ENCODE measurements at regions not wholly inside any gene's neighbourhood (a gene's known extent, or its start where the extent isn't known, plus 50 kb on each side); places are given as distances from the start of the nearest gene placed in this dataset.

GRCh38 chr1:222325506-222325905 is 222.4 kb downstream of the HHIPL2 start:
- no peak overlapping the region for H3K27ac ChIP-seq (ENCODE audit: low read depth, low read length)
- 68 to 83% (median 72%) methylated on average over 2 of the region's 2 CpGs for WGBS, 3 donors

GRCh38 chr1:222314839-222315238 is 233.1 kb downstream of the HHIPL2 start:
- H3K27ac ChIP-seq (ENCODE audit: low read depth, low read length), result no peak overlapping the region
- WGBS, 3 donors, result 79 to 88% (median 83%) methylated on average over 2 of the region's 2 CpGs

GRCh38 chr1:222310836-222311235 is 237.1 kb downstream of the HHIPL2 start:
- 62 to 77% (median 68%) methylated on average over 5 of the region's 5 CpGs for WGBS, 3 donors
- H3K27ac ChIP-seq (ENCODE audit: low read depth, low read length), result no peak overlapping the region

- 26 to 67% (median 45%) methylated on average over 2 of the region's 2 CpGs for WGBS, 3 donors
- no peak overlapping the region for H3K27ac ChIP-seq (ENCODE audit: low read depth, low read length)
Observed at GRCh38 chr1:222307621-222308020, 240.3 kb downstream of the HHIPL2 start.

- H3K27ac ChIP-seq (ENCODE audit: low read depth, low read length), result no peak overlapping the region
- 88 to 96% (median 94%) methylated on average over 1 of the region's 1 CpG for WGBS, 3 donors
Observed at GRCh38 chr1:222306512-222306911, 241.4 kb downstream of the HHIPL2 start.

GRCh38 chr1:222306011-222306410 is 241.9 kb downstream of the HHIPL2 start:
- H3K27ac ChIP-seq (ENCODE audit: low read depth, low read length), result no peak overlapping the region

GRCh38 chr1:222301652-222302051 is 246.3 kb downstream of the HHIPL2 start:
- 74 to 91% (median 76%) methylated on average over 2 of the region's 2 CpGs for WGBS, 3 donors

GRCh38 chr1:222299524-222299923 is 248.4 kb downstream of the HHIPL2 start:
- no peak overlapping the region for H3K27ac ChIP-seq (ENCODE audit: low read depth, low read length)
- 44 to 69% (median 58%) methylated on average over 1 of the region's 1 CpG for WGBS, 3 donors

More at GRCh38 chr1:222301652-222302051, 246.3 kb downstream of the HHIPL2 start:
- H3K27ac ChIP-seq (ENCODE audit: low read depth, low read length), result no peak overlapping the region

GRCh38 chr1:222290866-222291265 is 257.0 kb downstream of the HHIPL2 start:
- 93 to 99% (median 93%) methylated on average over 2 of the region's 2 CpGs for WGBS, 3 donors

GRCh38 chr1:222288053-222288452 is 259.9 kb downstream of the HHIPL2 start:
- no peak overlapping the region for H3K27ac ChIP-seq (ENCODE audit: low read depth, low read length)
- 42 to 64% (median 48%) methylated on average over 5 of the region's 5 CpGs for WGBS, 3 donors

More at GRCh38 chr1:222290866-222291265, 257.0 kb downstream of the HHIPL2 start:
- H3K27ac ChIP-seq (ENCODE audit: low read depth, low read length), result no peak overlapping the region

- 73 to 92% (median 88%) methylated on average over 3 of the region's 3 CpGs for WGBS, 3 donors
- H3K27ac ChIP-seq (ENCODE audit: low read depth, low read length), result no peak overlapping the region
Observed at GRCh38 chr1:222286011-222286410, 261.9 kb downstream of the HHIPL2 start.

GRCh38 chr1:222285526-222285925 is 262.4 kb downstream of the HHIPL2 start:
- 54 to 72% (median 68%) methylated on average over 1 of the region's 1 CpG for WGBS, 3 donors
- no peak overlapping the region for H3K27ac ChIP-seq (ENCODE audit: low read depth, low read length)

GRCh38 chr1:222284466-222284865 is 263.4 kb downstream of the HHIPL2 start:
- no peak overlapping the region for H3K27ac ChIP-seq (ENCODE audit: low read depth, low read length)

GRCh38 chr1:222283147-222283768 is 264.6 kb downstream of the HHIPL2 start:
- no peak overlapping the region for H3K27ac ChIP-seq (ENCODE audit: low read depth, low read length)
- WGBS, 3 donors, result 34 to 58% (median 45%) methylated on average over 4 of the region's 4 CpGs

GRCh38 chr1:222279591-222279990 is 268.3 kb downstream of the HHIPL2 start:
- H3K27ac ChIP-seq (ENCODE audit: low read depth, low read length), result no peak overlapping the region
- 36 to 87% (median 75%) methylated on average over 3 of the region's 3 CpGs for WGBS, 3 donors

GRCh38 chr1:222278501-222278900 is 269.4 kb downstream of the HHIPL2 start:
- no peak overlapping the region for H3K27ac ChIP-seq (ENCODE audit: low read depth, low read length)

GRCh38 chr1:222275729-222276465 is 272.0 kb downstream of the HHIPL2 start:
- 62 to 88% (median 83%) methylated on average over 6 of the region's 6 CpGs for WGBS, 3 donors
- no peak overlapping the region for H3K27ac ChIP-seq (ENCODE audit: low read depth, low read length)

GRCh38 chr1:222275001-222275728 is 272.7 kb downstream of the HHIPL2 start:
- no peak overlapping the region for H3K27ac ChIP-seq (ENCODE audit: low read depth, low read length)
- WGBS, 3 donors, result 71 to 85% (median 79%) methylated on average over 4 of the region's 4 CpGs

Measured in adipose tissue (tissue), 3 donors.